ENCODE measurements at regions not wholly inside any gene's neighbourhood (a gene's known extent, or its start where the extent isn't known, plus 50 kb on each side); places are given as distances from the start of the nearest gene placed in this dataset.
A peak's percentile ranks its signal among the peaks of the same experiment; 100 is the strongest.

DNA sequence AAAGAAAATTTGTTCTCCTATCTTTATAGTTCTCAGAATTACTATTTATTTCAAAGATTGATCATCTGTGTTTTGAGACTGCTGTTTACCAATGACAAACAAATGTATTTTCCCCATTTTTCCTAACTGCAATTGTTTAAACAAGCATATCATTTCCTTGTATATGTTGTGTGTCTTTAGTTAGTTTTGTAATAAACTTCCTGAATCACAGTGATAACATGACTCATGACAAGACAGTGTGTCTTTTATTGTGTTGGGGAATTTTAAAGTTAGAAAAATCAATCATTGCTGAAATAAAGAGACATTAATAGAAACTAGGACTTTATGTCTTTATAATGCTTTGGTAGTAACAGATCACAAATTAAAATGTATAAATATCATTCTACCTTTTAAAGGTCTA is 348.5 kb downstream of the KCNJ2 start:
- H3K27ac ChIP-seq (ENCODE audit: insufficient read depth, low read length) = no peak overlapping the region
- no peaks in the 10 kb centered on the region for H3K36me3 ChIP-seq (ENCODE audit: control insufficient read depth, insufficient read depth, low read length)
- no peak overlapping the region for H3K18ac ChIP-seq (ENCODE audit: low read depth, low read length)
- ChIA-PET CTCF (no interaction called here), POLR2A (ENCODE audit: unreplicated experiment) (no interaction called here)
- H3K23ac ChIP-seq (ENCODE audit: low read depth, low read length) = no peak overlapping the region
- no peak overlapping the region for H2BK120ac ChIP-seq (ENCODE audit: low read depth, low read length)
- H3K79me1 ChIP-seq (ENCODE audit: low read depth in 1 of 2, low read length in 2 of 2) = no peaks in the 10 kb centered on the region
- H4K5ac ChIP-seq (ENCODE audit: low read depth, low read length) = no peak overlapping the region
- in situ Hi-C loops (cut with MboI; ENCODE audit: low sequenced_read_pairs) (no loop called here), dilution Hi-C loops (cut with HindIII; ENCODE audit: low sequenced_read_pairs, unreplicated experiment) (no loop called here), intact Hi-C loops (cut with micrococcal nuclease) (no loop called here)
- no peak overlapping the region for H2BK5ac ChIP-seq (ENCODE audit: low read depth, low read length, poor library complexity, severe bottlenecking)
- H3K14ac ChIP-seq (replicated peaks; ENCODE audit: low read depth, low read length) = no peak overlapping the region
- no peak overlapping the region for H2BK20ac ChIP-seq (ENCODE audit: low read depth, low read length)
- no peak overlapping the region for H4K8ac ChIP-seq (ENCODE audit: low read depth in 2 of 2, low read length in 2 of 2)
- H3K4me2 ChIP-seq (ENCODE audit: low read depth, low read length) = no peak overlapping the region
- H2AK5ac ChIP-seq (ENCODE audit: low read depth, low read length) = no peak overlapping the region
- TF ChIP-seq FOS (IDR thresholded peaks at IDR 0.05; ENCODE audit: low read depth, low read length) (no peak), CHD1 (IDR thresholded peaks at IDR 0.05; ENCODE audit: low read depth, low read length) (no peak), MXI1 (IDR thresholded peaks at IDR 0.05; ENCODE audit: borderline replicate concordance, low read depth, low read length) (no peak), RAD21 (IDR thresholded peaks at IDR 0.05; ENCODE audit: low read length) (no peak), CEBPB (IDR thresholded peaks at IDR 0.05; ENCODE audit: low read depth, low read length) (no peak), RFX5 (IDR thresholded peaks at IDR 0.05; ENCODE audit: low read depth, low read length) (no peak), MAFK (IDR thresholded peaks at IDR 0.05; ENCODE audit: low read depth, low read length) (no peak), SMC3 (IDR thresholded peaks at IDR 0.05; ENCODE audit: low read depth, low read length) (no peak), BHLHE40 (IDR thresholded peaks at IDR 0.05; ENCODE audit: low read depth, low read length) (no peak)
- TF ChIP-seq, protein P1, sequence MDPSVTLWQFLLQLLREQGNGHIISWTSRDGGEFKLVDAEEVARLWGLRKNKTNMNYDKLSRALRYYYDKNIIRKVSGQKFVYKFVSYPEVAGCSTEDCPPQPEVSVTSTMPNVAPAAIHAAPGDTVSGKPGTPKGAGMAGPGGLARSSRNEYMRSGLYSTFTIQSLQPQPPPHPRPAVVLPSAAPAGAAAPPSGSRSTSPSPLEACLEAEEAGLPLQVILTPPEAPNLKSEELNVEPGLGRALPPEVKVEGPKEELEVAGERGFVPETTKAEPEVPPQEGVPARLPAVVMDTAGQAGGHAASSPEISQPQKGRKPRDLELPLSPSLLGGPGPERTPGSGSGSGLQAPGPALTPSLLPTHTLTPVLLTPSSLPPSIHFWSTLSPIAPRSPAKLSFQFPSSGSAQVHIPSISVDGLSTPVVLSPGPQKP (IDR thresholded peaks at IDR 0.05; ENCODE audit: borderline replicate concordance, low read depth, low read length) = no peak
- no peak overlapping the region for H3K4ac ChIP-seq (ENCODE audit: low read depth, low read length)
- DNase-seq (peak; percentile 0), ATAC-seq (ENCODE audit: low read depth) (no peak)
- no peaks in the 10 kb centered on the region for H4K20me1 ChIP-seq (ENCODE audit: insufficient read depth, low read length)
- H4K91ac ChIP-seq (ENCODE audit: insufficient read depth, low read depth, low read length) = no peak overlapping the region
- H2AK9ac ChIP-seq (replicated peaks; ENCODE audit: low read depth, low read length, poor library complexity) = no peak overlapping the region
- H3K9me3 ChIP-seq (ENCODE audit: control insufficient read depth, insufficient read depth, low read length) = no peaks in the 10 kb centered on the region
- H2AFZ ChIP-seq (replicated peaks; ENCODE audit: low read length, poor library complexity) = no peak overlapping the region
- H3K9me1 ChIP-seq (ENCODE audit: insufficient read depth, low read length) = no peaks in the 10 kb centered on the region
- H3K56ac ChIP-seq (ENCODE audit: extremely low read depth, insufficient read depth, low read length) = no peak overlapping the region
- no peak overlapping the region for H3K4me3 ChIP-seq (ENCODE audit: insufficient read depth, low read depth, low read length)
- H3K27me3 ChIP-seq (ENCODE audit: control insufficient read depth, insufficient read depth, low read length) = no peaks in the 10 kb centered on the region
- no peak overlapping the region for H2BK15ac ChIP-seq (ENCODE audit: low read depth, low read length)
- no TSS peak for BruUV-seq (replicated peaks)
- H3K9ac ChIP-seq (ENCODE audit: low read depth, low read length) = no peak overlapping the region
- no peaks in the 10 kb centered on the region for H3K4me1 ChIP-seq (ENCODE audit: control insufficient read depth, insufficient read depth, low read length)

All from IMR-90 (cell line).